HFFc6 (cell line): ENCODE measurements at regions not wholly inside any gene's neighbourhood (a gene's known extent, or its start where the extent isn't known, plus 50 kb on each side); places are given as distances from the start of the nearest gene placed in this dataset.
"Not testable (repeated sequence)": the region's sequence is repeated elsewhere in the genome, so short reads cannot be mapped to it uniquely, and the experiment has no call there.

ENCODE experiments used
- DNase-seq: peaks from one replicate; pipeline ENCODE4 v3.0.0-alpha.2; 2018
- H3K27ac Mint-ChIP-seq: 2 replicates; pipeline ENCODE4 v1.8.0; 2020; ENCODE audit warnings: mild to moderate bottlenecking, mixed read lengths
- H3K27me3 Mint-ChIP-seq: 2 replicates; pipeline ENCODE4 v1.8.0; 2021; ENCODE audit warnings: mild to moderate bottlenecking, moderate library complexity, mixed read lengths; ENCODE audit not compliant: insufficient read depth
- H3K36me3 Mint-ChIP-seq: 2 replicates; pipeline ENCODE4 v1.8.0; 2021; ENCODE audit warnings: low read depth, mixed read lengths
- H3K4me1 Mint-ChIP-seq: 2 replicates; pipeline ENCODE4 v1.8.0; 2020; ENCODE audit warnings: low read depth, mixed read lengths
- H3K4me3 Mint-ChIP-seq: 2 replicates; pipeline ENCODE4 v1.8.0; 2020; ENCODE audit warnings: mild to moderate bottlenecking, moderate library complexity, mixed read lengths
- H3K9me3 Mint-ChIP-seq: 2 replicates; pipeline ENCODE4 v1.8.0; 2020; ENCODE audit warnings: mild to moderate bottlenecking, mixed read lengths

DNA sequence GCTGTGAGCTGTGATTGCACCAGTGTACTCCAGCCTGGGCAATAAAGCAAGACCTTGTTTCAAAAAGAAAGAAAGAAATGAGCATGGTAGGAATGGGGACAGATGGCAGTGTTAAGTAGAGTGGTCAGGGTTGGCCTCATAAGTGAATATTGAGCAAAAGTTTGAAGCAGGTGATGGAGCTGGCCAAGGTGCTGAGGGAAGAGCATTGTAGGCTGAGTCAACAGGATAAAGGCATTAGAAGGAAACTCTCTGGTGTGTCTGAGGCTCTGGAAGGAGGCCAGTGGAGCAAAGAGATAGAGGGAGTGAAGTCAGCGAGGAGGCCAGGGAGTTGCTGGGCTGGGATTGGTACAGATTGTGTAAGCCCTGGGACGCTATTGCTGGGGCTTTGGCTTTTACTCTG, 336.1 kb downstream of the ZNF37A start:
- H3K9me3 Mint-ChIP-seq, DNase-seq, H3K36me3 Mint-ChIP-seq, H3K4me3 Mint-ChIP-seq, H3K4me1 Mint-ChIP-seq, H3K27me3 Mint-ChIP-seq, H3K27ac Mint-ChIP-seq: not testable (repeated sequence)

DNA sequence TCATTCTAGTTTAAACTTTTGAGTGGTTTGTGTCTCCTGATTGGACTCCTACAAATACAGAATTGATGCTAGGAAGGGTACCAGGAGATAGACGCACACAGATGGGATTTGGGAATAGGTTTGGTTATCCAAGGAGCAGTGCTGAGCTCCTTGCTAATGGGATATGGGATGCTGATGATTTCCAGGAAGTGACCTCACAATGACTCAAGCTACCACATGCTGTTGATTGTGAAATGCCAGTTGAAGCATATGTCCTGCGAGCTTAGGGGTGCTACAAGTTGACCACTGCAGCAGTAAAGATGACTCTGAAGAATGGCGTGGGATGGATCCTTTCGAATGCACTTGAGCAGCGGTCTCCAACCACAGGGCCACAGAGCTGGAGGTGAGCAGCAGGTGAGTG, 343.2 kb downstream of the ZNF37A start:
- H3K9me3 Mint-ChIP-seq, H3K36me3 Mint-ChIP-seq, H3K4me1 Mint-ChIP-seq, H3K27ac Mint-ChIP-seq, H3K4me3 Mint-ChIP-seq, H3K27me3 Mint-ChIP-seq: not testable (repeated sequence)
- peak; percentile 9 for DNase-seq

DNA sequence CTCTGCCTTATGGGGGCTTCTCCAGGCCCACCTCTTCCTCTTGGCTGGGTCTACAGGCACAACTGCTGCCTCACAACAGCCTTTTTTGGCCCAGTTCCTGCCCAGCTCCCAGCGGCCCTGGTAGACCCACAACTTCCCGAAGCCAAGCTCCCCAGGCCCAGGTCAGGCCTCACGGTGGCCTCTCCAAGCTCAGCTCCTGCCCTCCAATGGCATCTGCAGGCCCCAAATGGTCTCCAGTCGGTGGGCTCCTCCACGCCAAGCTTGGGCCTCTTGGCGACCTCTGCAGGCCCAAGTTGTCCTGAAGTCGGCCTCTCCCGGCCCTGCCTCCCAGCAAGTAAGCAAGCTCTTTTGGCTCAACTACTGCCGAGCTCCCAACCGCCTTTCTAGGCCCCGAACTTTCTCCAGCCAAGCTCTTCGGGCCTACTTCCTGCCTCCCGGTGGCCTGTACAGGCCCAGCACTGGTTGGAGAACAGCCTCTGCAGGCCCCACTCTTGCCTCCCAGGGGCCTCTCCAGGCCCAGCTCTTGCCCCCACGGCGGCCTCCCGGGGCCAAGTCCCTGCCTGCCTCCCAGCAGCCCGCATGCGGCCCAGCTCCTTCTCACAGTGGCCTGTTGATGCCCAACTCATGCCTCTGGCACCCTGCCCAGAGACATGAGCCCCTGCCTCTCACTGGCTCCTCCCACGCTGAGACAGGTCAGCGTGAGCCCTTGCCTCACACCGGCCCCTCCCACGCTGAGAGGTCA, 354.6 kb downstream of the ZNF37A start:
- not testable (repeated sequence) for H3K27me3 Mint-ChIP-seq, H3K4me3 Mint-ChIP-seq, DNase-seq, H3K36me3 Mint-ChIP-seq, H3K27ac Mint-ChIP-seq, H3K4me1 Mint-ChIP-seq
- H3K9me3 Mint-ChIP-seq: 0 out of 2 replicates have a peak, but pooled peaks cover 14% of the 10 kb centered on the region

DNA sequence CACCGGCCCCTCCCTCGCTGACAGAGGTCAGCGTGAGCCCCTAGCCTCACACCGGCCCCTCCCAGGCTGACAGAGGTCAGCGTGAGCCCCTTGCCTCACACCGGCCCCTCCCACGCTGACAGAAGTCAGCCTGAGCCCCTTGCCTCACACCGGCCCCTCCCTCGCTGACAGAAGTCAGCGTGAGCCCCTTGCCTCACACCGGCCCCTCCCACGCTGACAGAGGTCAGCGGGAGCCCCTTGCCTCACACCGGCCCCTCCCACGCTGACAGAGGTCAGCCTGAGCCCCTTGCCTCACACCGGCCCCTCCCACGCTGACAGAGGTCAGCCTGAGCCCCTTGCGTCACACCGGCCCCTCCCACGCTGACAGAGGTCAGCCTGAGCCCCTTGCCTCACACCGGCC, 355.5 kb downstream of the ZNF37A start:
- not testable (repeated sequence) for H3K4me1 Mint-ChIP-seq, H3K36me3 Mint-ChIP-seq, DNase-seq, H3K4me3 Mint-ChIP-seq, H3K27ac Mint-ChIP-seq, H3K27me3 Mint-ChIP-seq
- H3K9me3 Mint-ChIP-seq: 0 out of 2 replicates have a peak, but pooled peaks cover 14% of the 10 kb centered on the region

DNA sequence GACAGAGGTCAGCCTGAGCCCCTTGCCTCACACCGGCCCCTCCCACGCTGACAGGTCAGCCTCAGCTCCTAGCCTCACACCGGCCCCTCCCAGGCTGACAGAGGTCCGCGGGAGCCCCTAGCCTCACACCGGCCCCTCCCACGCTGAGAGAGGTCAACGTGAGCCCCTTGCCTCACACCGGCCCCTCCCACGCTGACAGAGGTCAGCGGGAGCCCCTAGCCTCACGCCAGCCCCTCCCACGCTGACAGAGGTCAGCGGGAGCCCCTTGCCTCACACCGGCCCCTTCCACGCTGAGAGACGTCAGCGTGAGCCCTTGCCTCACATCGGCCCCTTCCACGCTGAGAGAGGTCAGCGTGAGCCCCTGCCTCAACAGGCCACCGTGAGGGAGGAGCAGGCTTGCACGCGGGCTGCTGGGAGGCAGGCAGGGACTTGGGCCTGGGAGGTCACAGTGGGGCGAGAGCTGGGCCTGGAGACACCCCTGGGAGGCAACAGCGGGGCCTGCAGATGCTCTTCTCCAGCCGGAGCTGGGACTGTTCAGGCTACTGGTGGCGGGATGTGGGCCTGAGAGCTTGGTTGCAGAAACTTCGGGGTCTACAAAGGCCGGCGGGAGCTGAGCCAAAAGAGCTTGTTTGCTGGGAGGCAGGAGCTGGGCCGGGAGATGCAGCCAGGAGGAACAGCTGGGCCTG, 356.4 kb downstream of the ZNF37A start:
- H3K4me1 Mint-ChIP-seq, H3K27ac Mint-ChIP-seq, H3K4me3 Mint-ChIP-seq, DNase-seq, H3K36me3 Mint-ChIP-seq, H3K27me3 Mint-ChIP-seq: not testable (repeated sequence)
- 0 out of 2 replicates have a peak, but pooled peaks cover 14% of the 10 kb centered on the region for H3K9me3 Mint-ChIP-seq

DNA sequence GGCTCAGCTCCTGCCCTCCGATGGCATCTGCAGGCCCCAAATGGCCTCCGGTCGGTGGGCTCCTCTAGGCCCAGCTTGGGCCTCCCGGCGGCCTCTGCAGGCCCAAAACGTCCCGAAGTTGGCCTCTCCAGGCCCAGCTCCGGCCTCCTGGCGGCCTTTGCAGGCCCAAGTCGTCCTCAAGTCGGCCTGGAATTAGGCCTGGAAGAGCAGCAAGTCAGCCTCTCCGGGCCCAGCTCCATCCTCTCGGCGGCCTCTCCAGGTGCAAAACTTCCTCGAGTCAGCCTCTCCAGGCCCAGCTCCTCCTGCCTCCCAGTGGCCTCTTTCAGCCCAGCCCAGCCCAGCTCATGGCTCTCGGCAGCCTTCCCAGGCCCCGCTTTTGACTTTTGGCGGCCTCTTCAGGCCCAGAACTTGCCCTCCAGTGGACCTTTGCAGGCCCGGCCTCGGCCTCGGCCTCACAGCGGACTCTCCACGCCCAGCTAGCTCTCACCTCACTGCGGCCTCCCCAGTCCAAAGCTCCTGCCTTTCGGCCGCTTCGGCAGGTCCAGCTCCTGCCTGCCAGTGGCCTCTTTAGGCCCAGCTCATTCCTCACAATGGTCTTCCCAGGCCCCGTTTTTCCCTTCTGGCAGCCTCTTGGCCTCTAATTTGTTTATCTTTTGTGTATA, 357.3 kb downstream of the ZNF37A start:
- not testable (repeated sequence) for H3K4me1 Mint-ChIP-seq, H3K27ac Mint-ChIP-seq, H3K4me3 Mint-ChIP-seq, DNase-seq, H3K36me3 Mint-ChIP-seq, H3K27me3 Mint-ChIP-seq
- H3K9me3 Mint-ChIP-seq: 0 out of 2 replicates have a peak, but pooled peaks cover 14% of the 10 kb centered on the region
